CD4-positive, alpha-beta memory T cell (primary cell): ENCODE measurements at regions not wholly inside any gene's neighbourhood (a gene's known extent, or its start where the extent isn't known, plus 50 kb on each side); places are given as distances from the start of the nearest gene placed in this dataset.

ENCODE experiments used
- CTCF ChIA-PET: fragments of 350-600 bp; sonication (Branson Sonifier 250); formaldehyde crosslinking; loops from one replicate; lab custom pipeline; 2021; ENCODE audit warnings: inconsistent platforms; ENCODE audit not compliant: partially characterized antibody; lab: Charles Lee
- POLR2A ChIA-PET: fragments of 350-600 bp; sonication (Branson Sonifier 250); formaldehyde crosslinking; loops from one replicate; lab custom pipeline; 2021; ENCODE audit not compliant: partially characterized antibody; lab: Charles Lee
- DNase-seq, 5 donors: peaks; one replicate each; pipeline versions ENCODE4 v3.0.0 to v3.0.0-alpha.2; 2020 to 2022; ENCODE audit warnings: mixed read lengths in 1 of 5
- H3K27ac ChIP-seq: one replicate; pipeline ENCODE4 v1.7.0; 2013; ENCODE audit warnings: low read depth, low read length
- H3K27me3 ChIP-seq: 2 replicates; pipeline ENCODE4 v1.7.0; 2013; ENCODE audit warnings: mild to moderate bottlenecking, low read length, moderate library complexity; ENCODE audit not compliant: insufficient read depth
- H3K36me3 ChIP-seq: 2 replicates; pipeline ENCODE4 v1.7.0; 2013; ENCODE audit warnings: mild to moderate bottlenecking, low read length, moderate library complexity; ENCODE audit not compliant: insufficient read depth
- H3K4me1 ChIP-seq: 2 replicates; pipeline ENCODE4 v1.7.0; 2013; ENCODE audit warnings: mild to moderate bottlenecking, low read length, moderate library complexity; ENCODE audit not compliant: insufficient read depth
- H3K4me3 ChIP-seq, 2 donors: one replicate each; pipeline ENCODE4 v1.7.0; 2013; ENCODE audit warnings: low read length in 2 of 2, mild to moderate bottlenecking in 1 of 2
- H3K9me3 ChIP-seq, 2 donors: one replicate each; pipeline ENCODE4 v1.7.0; 2013; ENCODE audit warnings: low read length in 2 of 2, control low read depth in 1 of 2; ENCODE audit not compliant: control insufficient read depth in 1 of 2
- H3K27ac Mint-ChIP-seq, 7 donors: one replicate each; pipeline ENCODE4 v1.8.0; 2020 to 2021; ENCODE audit warnings: mixed read lengths in 7 of 7, mild to moderate bottlenecking in 6 of 7, inconsistent platforms in 3 of 7, moderate library complexity in 3 of 7
- H3K27me3 Mint-ChIP-seq, 2 donors: one replicate each; pipeline ENCODE4 v1.8.0; 2020 to 2021; ENCODE audit warnings: mixed read lengths in 2 of 2
- H3K36me3 Mint-ChIP-seq, 2 donors: one replicate each; pipeline ENCODE4 v1.8.0; 2020 to 2021; ENCODE audit warnings: mixed read lengths in 2 of 2, inconsistent platforms in 1 of 2, mild to moderate bottlenecking in 1 of 2
- H3K4me1 Mint-ChIP-seq, 4 donors: one replicate each; pipeline ENCODE4 v1.8.0; 2020 to 2021; ENCODE audit warnings: mixed read lengths in 4 of 4, mild to moderate bottlenecking in 1 of 4
- H3K4me3 Mint-ChIP-seq, 8 donors: one replicate each; pipeline ENCODE4 v1.8.0; 2020 to 2021; ENCODE audit warnings: mixed read lengths in 8 of 8, mild to moderate bottlenecking in 7 of 8, moderate library complexity in 6 of 8, inconsistent platforms in 3 of 8
- H3K9me3 Mint-ChIP-seq, 8 donors: one replicate each; pipeline ENCODE4 v1.8.0; 2020 to 2021; ENCODE audit warnings: mixed read lengths in 8 of 8, mild to moderate bottlenecking in 5 of 8, inconsistent platforms in 3 of 8, moderate library complexity in 1 of 8
- intact Hi-C: fragments of 100-400 bp; cut with micrococcal nuclease; formaldehyde crosslinking; loops from one replicate; pipeline ENCODE4 v1.15.1; 2023

GRCh38 chr6:56764081-56764566 is 121.4 kb upstream of the DST start:
- no peak overlapping the region for H3K4me3 ChIP-seq
- CTCF ChIA-PET, result no interaction called here
- intact Hi-C loops, result no loop called here

GRCh38 chr6:56761651-56762050 is 119.0 kb upstream of the DST start:
- Mint-ChIP-seq H3K27ac (no peak overlapping the region), H3K4me3 (no peak overlapping the region), H3K36me3 (no peaks in the 10 kb centered on the region), H3K9me3 (peaks cover 0 to 2% (median 0%) of the 10 kb centered on the region in 8 donors), H3K27me3 (no peaks in the 10 kb centered on the region), H3K4me1 (peaks cover 0 to 3% (median 0%) of the 10 kb centered on the region in 4 donors)
- Histone ChIP-seq H3K27me3 (no peaks in the 10 kb centered on the region), H3K4me3 (no peak overlapping the region), H3K4me1 (no peaks in the 10 kb centered on the region), H3K27ac (no peak overlapping the region), H3K9me3 (no peaks in the 10 kb centered on the region), H3K36me3 (no peaks in the 10 kb centered on the region)
- ChIA-PET POLR2A (no interaction called here), CTCF (no interaction called here)
- intact Hi-C loops, result no loop called here
- no peak for DNase-seq

More at GRCh38 chr6:56764081-56764566, 121.4 kb upstream of the DST start:
- no peak overlapping the region for H3K27ac ChIP-seq
- no peaks in the 10 kb centered on the region for H3K36me3 ChIP-seq
- no peaks in the 10 kb centered on the region for H3K27me3 ChIP-seq
- Mint-ChIP-seq H3K27ac (no peak overlapping the region), H3K36me3 (no peaks in the 10 kb centered on the region), H3K4me1 (peaks cover 0 to 2% (median 0%) of the 10 kb centered on the region in 4 donors), H3K9me3 (peaks cover 0 to 2% (median 0%) of the 10 kb centered on the region in 8 donors), H3K27me3 (no peaks in the 10 kb centered on the region), H3K4me3 (no peak overlapping the region)
- no peaks in the 10 kb centered on the region for H3K4me1 ChIP-seq
- DNase-seq, result no peak
- H3K9me3 ChIP-seq, result no peaks in the 10 kb centered on the region
- POLR2A ChIA-PET, result no interaction called here

- Histone ChIP-seq H3K36me3 (no peaks in the 10 kb centered on the region), H3K27me3 (no peaks in the 10 kb centered on the region), H3K9me3 (no peaks in the 10 kb centered on the region), H3K4me1 (no peaks in the 10 kb centered on the region), H3K27ac (no peak overlapping the region), H3K4me3 (no peak overlapping the region)
- CTCF ChIA-PET, result no interaction called here
- Mint-ChIP-seq H3K9me3 (peaks cover 0 to 4% (median 0%) of the 10 kb centered on the region in 8 donors), H3K4me3 (no peak overlapping the region), H3K27ac (no peak overlapping the region), H3K36me3 (no peaks in the 10 kb centered on the region), H3K27me3 (no peaks in the 10 kb centered on the region), H3K4me1 (peaks cover 0 to 3% (median 0%) of the 10 kb centered on the region in 4 donors)
- intact Hi-C loops, result no loop called here
- POLR2A ChIA-PET, result no interaction called here
- no peak for DNase-seq
These were observed 118.2 kb upstream of the DST start for GRCh38 chr6:56760842-56761241.

- no peak overlapping the region for H3K27ac Mint-ChIP-seq
- CTCF ChIA-PET, result no interaction called here
These were observed 116.8 kb upstream of the DST start for GRCh38 chr6:56759521-56759920.

GRCh38 chr6:56758553-56758952 is 115.9 kb upstream of the DST start:
- no peak overlapping the region for H3K27ac ChIP-seq
- no peak for DNase-seq
- H3K36me3 ChIP-seq, result no peaks in the 10 kb centered on the region
- peaks cover 0 to 1% (median 0%) of the 10 kb centered on the region in 4 donors for H3K4me1 Mint-ChIP-seq
- no peaks in the 10 kb centered on the region for H3K27me3 ChIP-seq
- H3K4me3 Mint-ChIP-seq, result no peak overlapping the region
- POLR2A ChIA-PET, result no interaction called here
- H3K4me3 ChIP-seq, result no peak overlapping the region
- H3K27ac Mint-ChIP-seq, result no peak overlapping the region
- no peaks in the 10 kb centered on the region for H3K36me3 Mint-ChIP-seq
- H3K9me3 Mint-ChIP-seq, result peaks cover 0 to 4% (median 0%) of the 10 kb centered on the region in 8 donors
- intact Hi-C loops, result no loop called here
- H3K9me3 ChIP-seq, result no peaks in the 10 kb centered on the region
- H3K27me3 Mint-ChIP-seq, result no peaks in the 10 kb centered on the region
- H3K4me1 ChIP-seq, result no peaks in the 10 kb centered on the region
- CTCF ChIA-PET, result interaction anchor here (0.5 kb wide), 1 partner anchor 39 kb away, joined by 3 read pairs; no protein-coding TSS in a partner anchor

More at GRCh38 chr6:56759521-56759920, 116.8 kb upstream of the DST start:
- intact Hi-C loops, result no loop called here
- Histone ChIP-seq H3K27me3 (no peaks in the 10 kb centered on the region), H3K36me3 (no peaks in the 10 kb centered on the region), H3K4me3 (no peak overlapping the region), H3K4me1 (no peaks in the 10 kb centered on the region), H3K9me3 (no peaks in the 10 kb centered on the region), H3K27ac (no peak overlapping the region)
- no peaks in the 10 kb centered on the region for H3K27me3 Mint-ChIP-seq
- DNase-seq, result no peak
- peaks cover 0 to 4% (median 0%) of the 10 kb centered on the region in 8 donors for H3K9me3 Mint-ChIP-seq
- POLR2A ChIA-PET, result no interaction called here
- no peaks in the 10 kb centered on the region for H3K36me3 Mint-ChIP-seq
- H3K4me1 Mint-ChIP-seq, result peaks cover 0 to 1% (median 0%) of the 10 kb centered on the region in 4 donors
- no peak overlapping the region for H3K4me3 Mint-ChIP-seq

GRCh38 chr6:56758120-56758519 is 115.4 kb upstream of the DST start:
- Mint-ChIP-seq H3K4me3 (no peak overlapping the region), H3K36me3 (no peaks in the 10 kb centered on the region), H3K9me3 (peaks cover 0 to 4% (median 0%) of the 10 kb centered on the region in 8 donors), H3K27ac (no peak overlapping the region), H3K4me1 (peaks cover 0 to 1% (median 0%) of the 10 kb centered on the region in 4 donors), H3K27me3 (no peaks in the 10 kb centered on the region)
- ChIA-PET POLR2A (no interaction called here), CTCF (no interaction called here)
- no peaks in the 10 kb centered on the region for H3K9me3 ChIP-seq
- intact Hi-C loops, result no loop called here
- no peak overlapping the region for H3K4me3 ChIP-seq
- H3K27ac ChIP-seq, result no peak overlapping the region
- DNase-seq, result no peak
- no peaks in the 10 kb centered on the region for H3K4me1 ChIP-seq
- H3K27me3 ChIP-seq, result no peaks in the 10 kb centered on the region
- H3K36me3 ChIP-seq, result no peaks in the 10 kb centered on the region

- Mint-ChIP-seq H3K27me3 (no peaks in the 10 kb centered on the region), H3K36me3 (no peaks in the 10 kb centered on the region), H3K4me3 (no peak overlapping the region), H3K9me3 (peaks cover 0 to 2% (median 0%) of the 10 kb centered on the region in 8 donors), H3K27ac (no peak overlapping the region), H3K4me1 (peaks cover 0 to 1% (median 0%) of the 10 kb centered on the region in 4 donors)
- CTCF ChIA-PET, result interaction anchor here (1.6 kb wide), 1 partner anchor 13 kb away, joined by 4 read pairs; no protein-coding TSS in a partner anchor
- no peaks in the 10 kb centered on the region for H3K36me3 ChIP-seq
- DNase-seq, result no peak
- H3K4me3 ChIP-seq, result no peak overlapping the region
- H3K27me3 ChIP-seq, result no peaks in the 10 kb centered on the region
- H3K27ac ChIP-seq, result no peak overlapping the region
- POLR2A ChIA-PET, result no interaction called here
- no peaks in the 10 kb centered on the region for H3K4me1 ChIP-seq
- intact Hi-C loops, result no loop called here
- H3K9me3 ChIP-seq, result no peaks in the 10 kb centered on the region
These were observed 114.9 kb upstream of the DST start for GRCh38 chr6:56757588-56757984.
